Cardiac fibroblast (primary cell): ENCODE measurements at regions not wholly inside any gene's neighbourhood (a gene's known extent, or its start where the extent isn't known, plus 50 kb on each side); places are given as distances from the start of the nearest gene placed in this dataset.

Experiments used
- DNase-seq, 2 donors: peaks; one replicate each; pipeline versions ENCODE4 v3.0.0 to v3.0.0-alpha.2; 2010; ENCODE audit warnings: low read depth in 2 of 2
- H3K4me3 ChIP-seq, 2 donors: replicated peaks in 1 of 2; 1 replicate in 1 of 2; 2 replicates in 1 of 2; pipeline ENCODE4 v1.5.1; 2011; ENCODE audit warnings: low read depth in 2 of 2, low read length in 2 of 2, mild to moderate bottlenecking in 2 of 2, moderate library complexity in 1 of 2
- TF ChIP-seq, protein P1 (sequence below): IDR thresholded peaks from one replicate; pipeline ENCODE4 v1.5.1; 2011; ENCODE audit warnings: low read depth, mild to moderate bottlenecking, low read length, inconsistent platforms

DNA sequence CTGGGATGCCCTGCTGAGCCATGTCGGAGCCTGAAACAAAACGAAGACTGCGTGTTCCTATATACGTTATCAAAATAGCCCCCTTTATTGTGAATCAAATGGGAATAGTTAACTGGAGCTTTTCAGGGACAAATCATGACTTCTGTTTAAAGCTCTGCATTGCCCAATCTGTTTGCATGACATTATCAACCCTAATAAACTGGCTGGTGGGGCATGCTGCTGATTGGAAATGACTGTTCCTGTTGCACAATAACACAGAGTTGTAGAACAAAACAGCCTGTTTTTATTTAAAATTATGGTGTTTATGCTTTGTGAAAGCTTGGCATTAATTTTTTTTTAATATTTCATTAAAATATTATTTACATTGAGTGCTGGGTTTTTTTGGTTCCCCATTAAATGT, 215.5 kb downstream of the TMEM167A start:
- TF ChIP-seq, protein P1, sequence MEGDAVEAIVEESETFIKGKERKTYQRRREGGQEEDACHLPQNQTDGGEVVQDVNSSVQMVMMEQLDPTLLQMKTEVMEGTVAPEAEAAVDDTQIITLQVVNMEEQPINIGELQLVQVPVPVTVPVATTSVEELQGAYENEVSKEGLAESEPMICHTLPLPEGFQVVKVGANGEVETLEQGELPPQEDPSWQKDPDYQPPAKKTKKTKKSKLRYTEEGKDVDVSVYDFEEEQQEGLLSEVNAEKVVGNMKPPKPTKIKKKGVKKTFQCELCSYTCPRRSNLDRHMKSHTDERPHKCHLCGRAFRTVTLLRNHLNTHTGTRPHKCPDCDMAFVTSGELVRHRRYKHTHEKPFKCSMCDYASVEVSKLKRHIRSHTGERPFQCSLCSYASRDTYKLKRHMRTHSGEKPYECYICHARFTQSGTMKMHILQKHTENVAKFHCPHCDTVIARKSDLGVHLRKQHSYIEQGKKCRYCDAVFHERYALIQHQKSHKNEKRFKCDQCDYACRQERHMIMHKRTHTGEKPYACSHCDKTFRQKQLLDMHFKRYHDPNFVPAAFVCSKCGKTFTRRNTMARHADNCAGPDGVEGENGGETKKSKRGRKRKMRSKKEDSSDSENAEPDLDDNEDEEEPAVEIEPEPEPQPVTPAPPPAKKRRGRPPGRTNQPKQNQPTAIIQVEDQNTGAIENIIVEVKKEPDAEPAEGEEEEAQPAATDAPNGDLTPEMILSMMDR: no peak
- peak; percentile 24 to 67 for DNase-seq
- H3K4me3 ChIP-seq: no peak overlapping the region

DNA sequence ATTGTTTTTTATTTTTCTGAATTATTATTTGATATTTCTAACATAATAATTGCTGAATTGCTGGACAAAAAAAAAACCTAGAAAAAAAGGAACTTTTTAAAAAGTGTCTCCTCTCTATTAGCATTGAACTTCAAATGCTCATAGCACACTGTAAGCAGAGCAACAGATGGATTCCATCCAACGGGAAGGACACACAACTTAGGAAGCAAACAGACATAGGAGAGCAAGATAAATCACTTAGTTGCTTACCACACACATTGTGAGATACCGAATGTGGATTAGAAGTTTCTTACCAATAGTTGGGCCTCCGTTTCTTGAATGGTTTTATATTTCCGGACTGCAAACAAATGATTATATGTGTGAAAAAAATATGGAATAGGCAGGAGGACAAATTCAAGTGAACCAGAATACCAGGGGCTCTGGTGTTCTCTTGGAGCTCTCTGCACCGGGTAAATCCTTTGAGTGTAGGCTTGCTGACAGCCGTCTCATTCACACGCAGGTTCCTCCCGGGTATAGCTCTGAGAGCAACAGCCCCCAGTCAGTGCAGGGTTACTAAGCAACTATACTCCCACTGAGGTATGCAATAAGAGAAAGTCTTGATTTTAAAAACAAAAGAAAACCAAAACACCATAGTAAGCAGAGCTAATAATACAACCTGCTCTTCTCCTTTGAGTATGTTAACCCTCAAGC, 217.6 kb downstream of the TMEM167A start:
- DNase-seq: peak in 1 of 2 donors; percentile 21
- H3K4me3 ChIP-seq: no peak overlapping the region
- TF ChIP-seq, protein P1: no peak

DNA sequence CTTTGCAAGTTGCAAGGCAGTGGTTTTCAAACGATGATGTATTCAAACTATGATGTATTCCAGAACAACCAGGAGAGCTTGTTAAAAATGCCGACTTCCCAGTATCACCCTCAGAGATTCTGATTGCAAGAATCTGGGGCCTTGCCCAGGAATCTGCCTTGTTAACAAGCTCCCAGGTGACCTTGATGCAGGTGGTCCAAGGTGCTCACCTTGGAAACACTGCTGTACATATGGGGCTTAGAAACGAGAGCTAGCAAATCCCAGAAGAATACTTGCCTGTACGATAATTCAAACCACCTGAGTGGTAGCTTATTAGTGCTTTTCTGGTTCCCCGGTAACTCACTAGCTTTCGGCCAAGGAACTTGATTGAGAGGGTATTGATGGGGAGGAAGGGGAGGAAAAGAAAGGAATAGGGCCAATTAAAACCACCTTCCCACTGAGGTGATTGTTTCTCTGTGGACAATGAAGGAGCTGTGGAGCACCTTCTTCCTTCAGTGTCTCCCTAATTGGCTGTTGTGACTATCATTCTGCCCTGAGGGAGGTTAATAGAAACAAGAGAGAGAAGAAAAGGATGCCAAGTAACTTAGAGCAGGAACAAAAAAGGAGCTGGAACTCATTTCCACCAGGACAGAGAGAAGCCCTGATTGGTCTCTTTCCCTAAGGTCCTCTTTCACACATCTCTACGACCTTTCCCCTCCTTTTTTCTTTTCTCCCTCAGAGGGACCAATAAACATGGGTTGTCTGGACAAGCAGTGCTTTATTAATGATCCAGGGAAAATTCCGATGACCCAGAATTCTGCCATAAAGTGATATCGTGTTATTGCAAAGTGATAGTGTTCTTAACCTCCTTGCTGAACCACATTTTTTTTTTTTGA, 218.8 kb downstream of the TMEM167A start:
- TF ChIP-seq, protein P1: no peak
- DNase-seq: no peak
- H3K4me3 ChIP-seq: no peak overlapping the region

DNA sequence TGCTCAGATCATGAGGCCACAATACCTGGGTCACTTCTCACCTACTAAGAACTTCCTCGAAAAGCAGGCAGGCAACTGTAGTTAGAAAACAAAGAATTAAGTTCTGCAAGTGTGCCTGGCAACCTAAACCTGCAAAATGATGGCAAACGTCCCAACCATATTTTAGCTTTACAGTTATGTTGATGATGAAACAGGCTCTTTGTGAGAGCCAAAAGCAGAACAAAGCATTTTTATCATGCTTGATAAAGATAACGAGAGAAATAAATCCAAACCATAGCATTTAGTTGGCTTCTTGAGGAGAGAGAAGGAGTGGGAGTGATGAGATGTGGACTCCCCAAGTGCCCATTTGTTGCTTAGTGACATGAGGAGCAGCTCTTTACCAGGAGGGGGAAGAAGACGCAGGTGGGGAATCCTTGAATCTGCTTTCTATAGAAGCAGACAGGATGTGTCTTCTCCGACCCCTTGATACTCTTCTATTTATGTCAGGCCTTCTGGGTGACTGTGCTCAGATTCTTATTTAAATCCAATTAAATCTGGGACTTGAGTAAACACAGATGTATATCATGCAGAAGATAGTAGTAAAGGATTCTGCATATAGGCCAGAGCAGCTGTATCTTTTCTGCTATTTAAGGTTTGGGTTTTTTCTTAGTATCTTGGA, 221.2 kb downstream of the TMEM167A start:
- H3K4me3 ChIP-seq: no peak overlapping the region
- peak in 1 of 2 donors; percentile 72 for DNase-seq
- TF ChIP-seq, protein P1: no peak

DNA sequence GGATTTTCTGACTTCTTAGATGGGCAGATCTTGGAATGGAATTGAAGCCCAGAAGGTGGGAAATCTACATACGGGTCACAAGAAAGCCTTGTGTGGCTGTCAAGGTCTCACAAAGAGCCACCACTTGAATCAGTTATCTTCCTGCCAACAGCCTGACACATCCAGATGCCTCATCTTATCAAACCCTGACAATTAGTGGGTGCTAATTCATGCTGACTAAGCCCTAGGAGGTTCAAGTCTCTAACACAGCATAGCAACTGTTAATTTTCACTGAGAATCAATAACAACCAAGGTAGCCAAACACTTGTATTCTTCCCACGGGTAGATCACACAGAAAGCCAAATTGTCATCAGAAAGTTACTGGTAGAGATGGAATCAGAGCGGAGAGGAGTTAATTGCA, 222.2 kb downstream of the TMEM167A start:
- H3K4me3 ChIP-seq: no peak overlapping the region
- TF ChIP-seq, protein P1: no peak
- no peak for DNase-seq

DNA sequence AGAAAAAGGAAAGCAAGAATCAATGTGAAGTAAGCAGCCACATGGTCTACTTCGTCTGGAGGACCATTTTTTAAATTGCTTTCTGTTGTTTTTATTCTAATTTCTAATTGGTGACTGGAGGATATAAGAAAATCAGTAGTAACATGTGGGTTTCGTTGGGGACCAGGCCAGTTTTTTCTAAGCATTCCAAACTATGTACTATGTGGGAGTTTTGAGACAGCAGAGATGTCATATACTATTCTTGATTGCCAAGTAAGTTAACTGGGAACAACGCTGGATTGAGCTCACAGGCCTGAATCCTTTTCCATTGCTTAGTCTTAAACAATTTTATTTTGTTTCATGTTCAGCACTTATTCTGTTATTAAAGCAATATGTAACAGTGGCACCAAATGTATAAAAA, 225.7 kb downstream of the TMEM167A start:
- H3K4me3 ChIP-seq: no peak overlapping the region
- DNase-seq: peak in 1 of 2 donors; percentile 22
- TF ChIP-seq, protein P1: no peak
